Adrenal gland (tissue), 5 donors: ENCODE measurements at regions not wholly inside any gene's neighbourhood (a gene's known extent, or its start where the extent isn't known, plus 50 kb on each side); places are given as distances from the start of the nearest gene placed in this dataset.

Experiments
- POLR2A ChIP-seq, 2 donors: fragments of 450-650 bp; IDR thresholded peaks; one replicate each; pipeline ENCODE4 v1.6.1; 2017; ENCODE audit warnings: antibody characterized with exemption in 2 of 2, mild to moderate bottlenecking in 2 of 2, moderate library complexity in 1 of 2
- TF ChIP-seq, protein P1 (sequence below), 6 experiments: fragments of 450-650 bp in 4 of 6; fragments of 200-600 bp in 2 of 6; sonication (generic) in 1 of 6; IDR thresholded peaks; 1 replicate in 5 of 6; 2 replicates in 1 of 6; pipeline versions ENCODE4 v1.5.1 to v1.8.0; 2016 to 2021; ENCODE audit warnings: antibody characterized with exemption in 6 of 6, mild to moderate bottlenecking in 2 of 6, moderate library complexity in 1 of 6
- donor health status: DM: no; HTN: no; CAD: no.

DNA sequence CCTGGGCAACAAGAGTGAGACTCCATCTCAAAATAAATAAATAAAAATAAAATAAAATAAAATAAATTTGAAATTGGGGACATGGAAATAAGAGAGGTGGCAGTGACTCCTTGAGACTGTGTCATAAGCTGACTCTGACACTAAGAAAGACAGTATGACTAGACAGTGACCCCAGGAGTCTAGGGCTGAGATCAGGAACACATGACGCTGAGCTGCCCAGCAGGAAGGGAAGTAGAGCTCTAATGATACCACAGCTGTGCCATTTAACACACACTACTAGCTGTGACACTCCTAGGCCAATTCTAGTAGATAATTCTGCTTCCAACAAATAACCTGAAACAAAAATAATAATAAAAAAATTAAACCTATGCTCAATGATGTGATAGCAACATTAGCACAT, 293.0 kb downstream of the SEC61B start:
- TF ChIP-seq, protein P1, sequence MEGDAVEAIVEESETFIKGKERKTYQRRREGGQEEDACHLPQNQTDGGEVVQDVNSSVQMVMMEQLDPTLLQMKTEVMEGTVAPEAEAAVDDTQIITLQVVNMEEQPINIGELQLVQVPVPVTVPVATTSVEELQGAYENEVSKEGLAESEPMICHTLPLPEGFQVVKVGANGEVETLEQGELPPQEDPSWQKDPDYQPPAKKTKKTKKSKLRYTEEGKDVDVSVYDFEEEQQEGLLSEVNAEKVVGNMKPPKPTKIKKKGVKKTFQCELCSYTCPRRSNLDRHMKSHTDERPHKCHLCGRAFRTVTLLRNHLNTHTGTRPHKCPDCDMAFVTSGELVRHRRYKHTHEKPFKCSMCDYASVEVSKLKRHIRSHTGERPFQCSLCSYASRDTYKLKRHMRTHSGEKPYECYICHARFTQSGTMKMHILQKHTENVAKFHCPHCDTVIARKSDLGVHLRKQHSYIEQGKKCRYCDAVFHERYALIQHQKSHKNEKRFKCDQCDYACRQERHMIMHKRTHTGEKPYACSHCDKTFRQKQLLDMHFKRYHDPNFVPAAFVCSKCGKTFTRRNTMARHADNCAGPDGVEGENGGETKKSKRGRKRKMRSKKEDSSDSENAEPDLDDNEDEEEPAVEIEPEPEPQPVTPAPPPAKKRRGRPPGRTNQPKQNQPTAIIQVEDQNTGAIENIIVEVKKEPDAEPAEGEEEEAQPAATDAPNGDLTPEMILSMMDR (IDR thresholded peaks at IDR 0.05): no peak
- TF ChIP-seq POLR2A (IDR thresholded peaks at IDR 0.05): no peak
